ENCODE measurements at regions not wholly inside any gene's neighbourhood (a gene's known extent, or its start where the extent isn't known, plus 50 kb on each side); places are given as distances from the start of the nearest gene placed in this dataset.
A peak's percentile ranks its signal among the peaks of the same experiment; 100 is the strongest.
"Not testable (repeated sequence)": the region's sequence is repeated elsewhere in the genome, so short reads cannot be mapped to it uniquely, and the experiment has no call there.

- no peak for DNase-seq
Observed at GRCh38 chr10:2543142-2543886, 524.0 kb upstream of the PFKP start.

GRCh38 chr10:2541176-2541575 lies 526.2 kb upstream of the PFKP start:
- no peak for DNase-seq

GRCh38 chr10:2529945-2530344 lies 537.4 kb upstream of the PFKP start:
- DNase-seq, result no peak

- no peak for DNase-seq
Observed at GRCh38 chr10:2525781-2526180, 541.6 kb upstream of the PFKP start.

GRCh38 chr10:2519139-2519538 lies 548.2 kb upstream of the PFKP start:
- no peak for DNase-seq

GRCh38 chr10:2509081-2509531 lies 558.2 kb upstream of the PFKP start:
- DNase-seq, result no peak

- not testable (repeated sequence) for DNase-seq
Observed at GRCh38 chr10:2501366-2501940, 565.9 kb upstream of the PFKP start.

GRCh38 chr10:2494399-2494798 lies 572.9 kb upstream of the PFKP start:
- DNase-seq, result no peak

GRCh38 chr10:2488446-2489005 lies 578.8 kb upstream of the PFKP start:
- DNase-seq, result peak; percentile 22

- DNase-seq, result no peak
Observed at GRCh38 chr10:2487921-2488320, 579.4 kb upstream of the PFKP start.

GRCh38 chr10:2478656-2479055 lies 588.7 kb upstream of the PFKP start:
- no peak for DNase-seq

GRCh38 chr10:2476812-2477553 lies 590.4 kb upstream of the PFKP start:
- DNase-seq, result no peak

GRCh38 chr10:2476218-2476811 lies 591.0 kb upstream of the PFKP start:
- no peak for DNase-seq

- no peak for DNase-seq
Observed at GRCh38 chr10:2475711-2476217, 591.6 kb upstream of the PFKP start.

GRCh38 chr10:2471811-2472210 lies 595.5 kb upstream of the PFKP start:
- DNase-seq, result no peak

GRCh38 chr10:2469802-2470201 lies 597.5 kb upstream of the PFKP start:
- no peak for DNase-seq

GRCh38 chr10:2464483-2464882 lies 602.9 kb upstream of the PFKP start:
- DNase-seq, result no peak

GRCh38 chr10:2463316-2463715 lies 604.0 kb upstream of the PFKP start:
- DNase-seq, result no peak

- DNase-seq, result no peak
Observed at GRCh38 chr10:2462581-2462980, 604.8 kb upstream of the PFKP start.

- no peak for DNase-seq
Observed at GRCh38 chr10:2460812-2461211, 606.5 kb upstream of the PFKP start.

- DNase-seq, result no peak
Observed at GRCh38 chr10:2459713-2460112, 607.6 kb upstream of the PFKP start.

GRCh38 chr10:2456834-2457233 lies 610.5 kb upstream of the PFKP start:
- DNase-seq, result no peak
